ENCODE measurements at regions not wholly inside any gene's neighbourhood (a gene's known extent, or its start where the extent isn't known, plus 50 kb on each side); places are given as distances from the start of the nearest gene placed in this dataset.

DNA sequence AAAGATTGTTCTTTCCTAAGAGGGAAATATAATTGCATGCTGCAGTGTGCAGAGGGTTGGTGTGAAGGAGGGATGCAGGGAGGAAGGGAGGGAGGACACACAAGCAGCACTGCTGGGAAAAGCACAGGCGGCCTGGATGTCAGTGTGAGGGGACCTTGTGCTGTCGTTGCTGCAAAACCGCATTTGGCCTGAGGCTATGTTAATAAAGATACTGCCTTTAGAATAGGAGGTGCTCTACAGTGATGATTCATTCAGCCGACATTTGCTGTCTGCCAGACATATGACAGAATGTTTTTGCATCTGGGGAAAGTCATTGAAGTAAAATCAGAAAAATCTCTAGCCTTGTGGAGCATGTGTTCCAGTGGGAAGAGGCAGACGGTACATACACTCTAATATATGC, 50.5 kb upstream of the TRIM26 start:
- Mint-ChIP-seq H3K9me3 (ENCODE audit: unreplicated experiment) (no peaks in the 10 kb centered on the region), H3K4me3 (ENCODE audit: unreplicated experiment) (no peak overlapping the region), H3K36me3 (ENCODE audit: unreplicated experiment) (peaks cover 13% of the 10 kb centered on the region), H3K27me3 (ENCODE audit: unreplicated experiment) (no peaks in the 10 kb centered on the region), H3K4me1 (ENCODE audit: unreplicated experiment) (peaks cover 43% of the 10 kb centered on the region), H3K27ac (ENCODE audit: unreplicated experiment) (peak overlapping the region; percentile 84)
- TF ChIP-seq, protein P1, sequence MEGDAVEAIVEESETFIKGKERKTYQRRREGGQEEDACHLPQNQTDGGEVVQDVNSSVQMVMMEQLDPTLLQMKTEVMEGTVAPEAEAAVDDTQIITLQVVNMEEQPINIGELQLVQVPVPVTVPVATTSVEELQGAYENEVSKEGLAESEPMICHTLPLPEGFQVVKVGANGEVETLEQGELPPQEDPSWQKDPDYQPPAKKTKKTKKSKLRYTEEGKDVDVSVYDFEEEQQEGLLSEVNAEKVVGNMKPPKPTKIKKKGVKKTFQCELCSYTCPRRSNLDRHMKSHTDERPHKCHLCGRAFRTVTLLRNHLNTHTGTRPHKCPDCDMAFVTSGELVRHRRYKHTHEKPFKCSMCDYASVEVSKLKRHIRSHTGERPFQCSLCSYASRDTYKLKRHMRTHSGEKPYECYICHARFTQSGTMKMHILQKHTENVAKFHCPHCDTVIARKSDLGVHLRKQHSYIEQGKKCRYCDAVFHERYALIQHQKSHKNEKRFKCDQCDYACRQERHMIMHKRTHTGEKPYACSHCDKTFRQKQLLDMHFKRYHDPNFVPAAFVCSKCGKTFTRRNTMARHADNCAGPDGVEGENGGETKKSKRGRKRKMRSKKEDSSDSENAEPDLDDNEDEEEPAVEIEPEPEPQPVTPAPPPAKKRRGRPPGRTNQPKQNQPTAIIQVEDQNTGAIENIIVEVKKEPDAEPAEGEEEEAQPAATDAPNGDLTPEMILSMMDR (IDR thresholded peaks at IDR 0.05), result no peak
- DNase-seq (ENCODE audit: extremely low spot score, unreplicated experiment), result no peak
